Neural crest cell (in vitro differentiated cells): ENCODE measurements at regions not wholly inside any gene's neighbourhood (a gene's known extent, or its start where the extent isn't known, plus 50 kb on each side); places are given as distances from the start of the nearest gene placed in this dataset.

Experiments used
- DNase-seq: peaks from one replicate; pipeline ENCODE4 v3.0.0; 2021; ENCODE audit warnings: low read depth, mixed read lengths, low spot score
- H3K27ac Mint-ChIP-seq: one replicate; pipeline ENCODE4 v1.8.0; 2021; ENCODE audit warnings: mild to moderate bottlenecking, mixed read lengths; ENCODE audit not compliant: unreplicated experiment
- H3K27me3 Mint-ChIP-seq: 2 replicates; pipeline ENCODE4 v1.8.0; 2021; ENCODE audit warnings: low read depth, mild to moderate bottlenecking, mixed read lengths
- H3K36me3 Mint-ChIP-seq: 2 replicates; pipeline ENCODE4 v1.8.0; 2021; ENCODE audit warnings: low read depth, mild to moderate bottlenecking, mixed read lengths
- H3K4me1 Mint-ChIP-seq: 2 replicates; pipeline ENCODE4 v1.8.0; 2021; ENCODE audit warnings: mixed read lengths
- H3K4me3 Mint-ChIP-seq: one replicate; pipeline ENCODE4 v1.8.0; 2021; ENCODE audit warnings: mild to moderate bottlenecking, mixed read lengths
- H3K9me3 Mint-ChIP-seq: 2 replicates; pipeline ENCODE4 v1.8.0; 2021; ENCODE audit warnings: mixed read lengths
- CTCF ChIP-seq: fragments of 200-600 bp; sonication (generic); conservative IDR thresholded peaks from 2 replicates; pipeline ENCODE4 v1.5.0; 2021; ENCODE audit warnings: antibody characterized with exemption, mild to moderate bottlenecking

DNA sequence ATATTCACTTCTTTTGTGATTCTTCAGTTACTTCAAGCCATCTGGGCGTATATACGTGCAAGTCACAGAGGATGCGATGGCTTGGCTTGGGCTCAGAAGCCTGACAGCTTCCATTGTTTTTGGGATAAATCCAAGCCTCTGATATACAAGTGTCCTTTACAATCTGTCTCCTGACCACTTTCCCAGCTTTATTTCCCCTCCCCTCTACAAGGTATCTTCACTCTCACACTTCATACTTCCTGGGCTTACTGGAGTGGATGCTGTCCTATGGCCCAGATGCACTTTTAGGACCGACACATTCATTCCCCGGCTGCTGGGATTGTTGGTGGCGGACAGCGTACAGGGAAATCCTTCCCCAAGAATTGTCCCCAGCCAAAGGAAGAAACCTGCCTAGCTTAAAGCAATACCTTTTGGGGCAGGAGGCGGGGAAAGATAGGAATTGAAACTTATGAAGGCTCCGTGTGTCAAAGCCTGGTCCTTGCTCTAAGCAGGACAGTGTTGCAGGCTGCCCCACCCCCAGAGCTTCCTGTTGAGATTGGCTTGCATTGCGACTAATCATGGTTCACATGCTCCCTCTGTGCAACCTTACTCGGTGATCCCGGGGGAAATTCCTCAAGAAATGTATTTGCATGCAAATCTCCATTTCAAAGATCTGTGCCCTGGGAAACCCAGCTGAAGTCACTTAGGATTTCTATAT, 802.9 kb upstream of the ID2 start:
- Mint-ChIP-seq H3K4me3 (no peak overlapping the region), H3K27ac (no peak overlapping the region), H3K9me3 (no peaks in the 10 kb centered on the region), H3K27me3 (peaks cover 17% of the 10 kb centered on the region), H3K4me1 (peaks cover 19% of the 10 kb centered on the region), H3K36me3 (no peaks in the 10 kb centered on the region)
- no peak for DNase-seq
- TF ChIP-seq CTCF: no peak

DNA sequence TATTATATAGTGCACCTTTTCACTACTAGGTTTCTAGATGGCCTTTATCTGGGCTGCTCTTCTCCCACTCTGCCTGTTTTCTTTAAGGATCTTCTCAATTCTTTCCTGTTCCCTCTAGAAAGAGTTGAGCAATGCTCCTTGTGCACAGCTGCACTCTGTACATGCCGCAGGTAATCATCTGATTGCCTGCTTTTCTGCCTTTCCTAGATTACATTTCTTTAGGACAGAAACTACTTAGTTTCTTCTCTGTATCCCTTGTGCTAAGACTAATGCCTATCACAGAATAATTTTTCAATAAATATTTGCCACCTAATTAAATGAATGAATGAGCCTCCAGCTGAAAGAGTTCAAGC, 802.4 kb upstream of the ID2 start:
- H3K4me1 Mint-ChIP-seq: peaks cover 19% of the 10 kb centered on the region
- no peak for DNase-seq
- H3K4me3 Mint-ChIP-seq: no peak overlapping the region
- H3K36me3 Mint-ChIP-seq: no peaks in the 10 kb centered on the region
- no peaks in the 10 kb centered on the region for H3K9me3 Mint-ChIP-seq
- TF ChIP-seq CTCF: no peak
- no peak overlapping the region for H3K27ac Mint-ChIP-seq
- H3K27me3 Mint-ChIP-seq: peaks cover 17% of the 10 kb centered on the region

DNA sequence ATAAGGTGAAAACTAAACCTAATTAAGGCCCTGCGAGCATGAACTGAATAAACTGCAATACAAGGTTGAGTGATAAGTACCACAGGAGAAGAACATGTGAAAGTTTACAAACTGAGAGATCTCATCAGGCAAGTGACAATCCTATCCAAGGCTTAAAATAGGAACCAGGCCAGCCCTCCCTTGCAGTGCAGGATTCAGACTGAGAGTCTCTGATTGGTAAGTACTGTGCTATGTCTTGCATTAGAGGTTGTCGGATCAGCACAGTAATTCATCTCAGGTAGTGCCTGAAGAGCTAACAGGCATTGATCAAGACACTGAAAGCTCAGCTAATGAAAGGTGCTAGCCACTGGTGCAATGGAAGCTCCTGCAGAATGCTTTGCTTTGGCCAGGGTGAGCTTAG, 801.7 kb upstream of the ID2 start:
- TF ChIP-seq CTCF: no peak
- Mint-ChIP-seq H3K4me1 (peaks cover 19% of the 10 kb centered on the region), H3K9me3 (no peaks in the 10 kb centered on the region), H3K27ac (no peak overlapping the region), H3K27me3 (peaks cover 17% of the 10 kb centered on the region), H3K36me3 (no peaks in the 10 kb centered on the region), H3K4me3 (no peak overlapping the region)
- DNase-seq: no peak

GRCh38 chr2:7880566-7880965, 801.3 kb upstream of the ID2 start:
- Mint-ChIP-seq H3K4me1 (peaks cover 19% of the 10 kb centered on the region), H3K27me3 (peaks cover 17% of the 10 kb centered on the region), H3K36me3 (no peaks in the 10 kb centered on the region), H3K9me3 (no peaks in the 10 kb centered on the region), H3K4me3 (no peak overlapping the region), H3K27ac (no peak overlapping the region)
- no peak for TF ChIP-seq CTCF
- no peak for DNase-seq

DNA sequence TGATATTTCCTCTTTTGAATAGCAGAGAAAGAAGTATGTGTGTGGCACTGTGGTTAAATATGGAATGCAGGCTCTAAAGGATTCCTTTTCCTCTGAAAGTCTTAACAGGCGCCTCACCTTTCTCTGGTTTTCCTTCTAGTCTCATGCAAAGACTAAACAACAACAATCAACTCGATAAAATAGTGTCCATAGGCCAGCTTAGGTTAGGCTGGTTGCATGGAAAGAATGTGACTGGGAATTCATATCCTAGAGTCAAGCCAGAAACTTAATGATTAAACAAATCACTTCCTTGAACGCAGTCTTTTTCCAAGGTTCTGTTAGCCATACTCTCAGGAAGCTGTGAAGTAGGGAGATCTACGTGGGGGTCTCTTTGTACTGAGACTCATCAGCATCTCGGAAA, 800.8 kb upstream of the ID2 start:
- H3K4me1 Mint-ChIP-seq: peaks cover 19% of the 10 kb centered on the region
- DNase-seq: no peak
- no peaks in the 10 kb centered on the region for H3K36me3 Mint-ChIP-seq
- no peaks in the 10 kb centered on the region for H3K9me3 Mint-ChIP-seq
- TF ChIP-seq CTCF: no peak
- H3K27ac Mint-ChIP-seq: no peak overlapping the region
- H3K27me3 Mint-ChIP-seq: peaks cover 17% of the 10 kb centered on the region
- no peak overlapping the region for H3K4me3 Mint-ChIP-seq
